H1 (cell line): ENCODE measurements at regions not wholly inside any gene's neighbourhood (a gene's known extent, or its start where the extent isn't known, plus 50 kb on each side); places are given as distances from the start of the nearest gene placed in this dataset.

Experiments
- CTCF ChIA-PET: fragments of 300-600 bp; sonication (Branson Sonifier 250); formaldehyde crosslinking; loops from one replicate; lab custom pipeline; 2021; ENCODE audit not compliant: partially characterized antibody; lab: Charles Lee
- POLR2A ChIA-PET: fragments of 300-600 bp; sonication (Branson Sonifier 250); formaldehyde crosslinking; loops from one replicate; lab custom pipeline; 2021; ENCODE audit warnings: inconsistent platforms; ENCODE audit not compliant: partially characterized antibody; lab: Charles Lee
- DNase-seq, 2 experiments: peaks; one replicate each; pipeline versions ENCODE4 v3.0.0 to v3.0.0-alpha.2; 2010 to 2022; ENCODE audit warnings: low spot score in 2 of 2, low read depth in 1 of 2, mixed read lengths in 1 of 2
- FAIRE-seq: peaks from 2 replicates; lab custom pipeline; 2011; peaks lifted over from hg19 to GRCh38; lab: Jason Lieb, UNC
- H2AFZ ChIP-seq: 2 replicates; pipeline ENCODE4 v1.8.1; 2012; ENCODE audit warnings: low read length, inconsistent platforms
- H2AK5ac ChIP-seq: 2 replicates; pipeline ENCODE4 v1.6.1; 2013; ENCODE audit warnings: low read depth, low read length
- H2BK120ac ChIP-seq: replicated peaks from 2 replicates; pipeline ENCODE3; 2013; ENCODE audit warnings: low read depth, low read length, inconsistent platforms
- H2BK12ac ChIP-seq: 2 replicates; pipeline ENCODE4 v1.6.1; 2013; ENCODE audit warnings: low read depth, low read length
- H2BK15ac ChIP-seq: 2 replicates; pipeline ENCODE4 v1.6.1; 2013; ENCODE audit warnings: low read length
- H2BK20ac ChIP-seq: 2 replicates; pipeline ENCODE4 v1.6.1; 2013; ENCODE audit warnings: low read length
- H2BK5ac ChIP-seq: 2 replicates; pipeline ENCODE4 v1.6.1; 2013; ENCODE audit warnings: low read depth, low read length
- H3K14ac ChIP-seq: 2 replicates; pipeline ENCODE4 v1.6.1; 2013; ENCODE audit warnings: inconsistent platforms; ENCODE audit not compliant: insufficient read length
- H3K18ac ChIP-seq: 2 replicates; pipeline ENCODE4 v1.6.1; 2013; ENCODE audit warnings: low read length; ENCODE audit errors: extremely low read depth
- H3K23ac ChIP-seq: 2 replicates; pipeline ENCODE4 v1.6.1; 2013; ENCODE audit warnings: inconsistent platforms; ENCODE audit not compliant: insufficient read length
- H3K23me2 ChIP-seq: 2 replicates; pipeline ENCODE4 v1.6.1; 2013; ENCODE audit warnings: low read depth, low read length
- H3K27ac ChIP-seq: 2 replicates; pipeline ENCODE4 v1.6.1; 2011; ENCODE audit warnings: low read depth, low read length, inconsistent platforms
- H3K27me3 ChIP-seq, 4 experiments: replicated peaks in 1 of 4; 1 replicate in 1 of 4; 2 replicates in 3 of 4; pipeline versions ENCODE4 v1.6.1 to v1.8.1; 2011 to 2013; ENCODE audit warnings: low read length in 3 of 4, mild to moderate bottlenecking in 3 of 4, inconsistent platforms in 2 of 4, mixed read lengths in 2 of 4, moderate library complexity in 1 of 4; ENCODE audit not compliant: control insufficient read depth in 3 of 4, insufficient read depth in 3 of 4; ENCODE audit errors: extremely low read depth in 1 of 4
- H3K36me3 ChIP-seq, 4 experiments: 2 replicates each; pipeline versions ENCODE4 v1.6.1 to v1.8.1; 2011 to 2013; ENCODE audit warnings: mild to moderate bottlenecking in 4 of 4, low read length in 3 of 4, moderate library complexity in 2 of 4, control low read depth in 1 of 4, inconsistent platforms in 1 of 4; ENCODE audit not compliant: insufficient read depth in 4 of 4, control insufficient read depth in 2 of 4
- H3K4ac ChIP-seq: replicated peaks from 2 replicates; pipeline ENCODE3; 2013; ENCODE audit warnings: low read length, low read depth, mixed read lengths, inconsistent platforms; ENCODE audit not compliant: insufficient read length
- H3K4me1 ChIP-seq, 4 experiments: replicated peaks in 1 of 4; 1 replicate in 1 of 4; 2 replicates in 3 of 4; pipeline versions ENCODE4 v1.6.1 to v1.8.1; 2011 to 2013; ENCODE audit warnings: low read length in 3 of 4, inconsistent platforms in 2 of 4, mixed read lengths in 1 of 4; ENCODE audit not compliant: insufficient read depth in 4 of 4, control insufficient read depth in 3 of 4
- H3K4me2 ChIP-seq, 2 experiments: 2 replicates each; pipeline versions ENCODE4 v1.6.1 to v1.8.1; 2011 to 2013; ENCODE audit warnings: low read depth in 2 of 2, low read length in 2 of 2, control low read depth in 1 of 2, inconsistent platforms in 1 of 2, mild to moderate bottlenecking in 1 of 2; ENCODE audit not compliant: insufficient read depth in 1 of 2
- H3K4me3 ChIP-seq, 4 experiments: fragments of 200-600, 300-600 bp in 1 of 4; sonication (generic), shearing (Covaris generic), sonication (Bioruptor Twin) in 1 of 4; 2 replicates each; pipeline versions ENCODE4 v1.5.1 to v1.8.1; 2011 to 2016; ENCODE audit warnings: low read length in 4 of 4, low read depth in 3 of 4, control low read depth in 2 of 4, inconsistent platforms in 2 of 4, mild to moderate bottlenecking in 2 of 4, mixed read lengths in 1 of 4, moderate library complexity in 1 of 4; ENCODE audit not compliant: insufficient read depth in 2 of 4; ENCODE audit errors: extremely low read depth in 1 of 4
- H3K56ac ChIP-seq: replicated peaks from 2 replicates; pipeline ENCODE3; 2013; ENCODE audit warnings: low read depth, mild to moderate bottlenecking, mixed read lengths, low read length, inconsistent platforms; ENCODE audit not compliant: insufficient read length
- H3K79me1 ChIP-seq: 2 replicates; pipeline ENCODE4 v1.6.1; 2013; ENCODE audit warnings: low read depth, low read length, control low read depth
- H3K79me2 ChIP-seq, 2 experiments: 2 replicates each; pipeline versions ENCODE4 v1.6.1 to v1.8.1; 2012 to 2013; ENCODE audit warnings: low read length in 2 of 2, mild to moderate bottlenecking in 2 of 2, inconsistent platforms in 1 of 2; ENCODE audit not compliant: insufficient read depth in 2 of 2, control insufficient read depth in 1 of 2
- H3K9ac ChIP-seq, 4 experiments: replicated peaks in 1 of 4; 1 replicate in 1 of 4; 2 replicates in 3 of 4; pipeline versions ENCODE4 v1.6.1 to v1.8.1; 2011 to 2013; ENCODE audit warnings: low read depth in 3 of 4, low read length in 3 of 4, control low read depth in 2 of 4, mild to moderate bottlenecking in 2 of 4, moderate library complexity in 2 of 4, inconsistent platforms in 1 of 4; ENCODE audit errors: extremely low read depth in 1 of 4
- H3K9me3 ChIP-seq, 2 experiments: 2 replicates each; pipeline versions ENCODE4 v1.6.1 to v1.8.1; 2012 to 2013; ENCODE audit warnings: mild to moderate bottlenecking in 2 of 2, moderate library complexity in 2 of 2, control low read depth in 1 of 2, inconsistent platforms in 1 of 2, low read depth in 1 of 2, low read length in 1 of 2, mixed read lengths in 1 of 2; ENCODE audit not compliant: insufficient read depth in 2 of 2
- H4K20me1 ChIP-seq, 2 experiments: replicated peaks in 1 of 2; 2 replicates each; pipeline versions ENCODE3 to v1.8.1; 2011 to 2013; ENCODE audit warnings: inconsistent platforms in 2 of 2, low read length in 2 of 2, mild to moderate bottlenecking in 1 of 2; ENCODE audit not compliant: insufficient read depth in 2 of 2, control insufficient read depth in 1 of 2
- H4K5ac ChIP-seq: 2 replicates; pipeline ENCODE4 v1.6.1; 2013; ENCODE audit warnings: low read length, low read depth, mixed read lengths, inconsistent platforms; ENCODE audit not compliant: insufficient read length
- H4K8ac ChIP-seq: 2 replicates; pipeline ENCODE4 v1.8.0; 2013; ENCODE audit warnings: mild to moderate bottlenecking, moderate library complexity, low read length, inconsistent platforms; ENCODE audit not compliant: insufficient read depth; ENCODE audit errors: extremely low read depth
- H4K91ac ChIP-seq: replicated peaks from 2 replicates; pipeline ENCODE3; 2013; ENCODE audit warnings: low read length, mixed read lengths, inconsistent platforms; ENCODE audit not compliant: insufficient read length
- CHD1 ChIP-seq: IDR thresholded peaks from 2 replicates; pipeline ENCODE4 v1.6.1; 2012; ENCODE audit warnings: low read depth, low read length, improper control_type of control experiment
- POLR2A ChIP-seq, 2 experiments: IDR thresholded peaks; 1 replicate in 1 of 2; 2 replicates in 1 of 2; pipeline ENCODE4 v1.6.1; 2011; ENCODE audit warnings: low read depth in 2 of 2, low read length in 2 of 2, mild to moderate bottlenecking in 2 of 2; ENCODE audit errors: control extremely low read depth in 1 of 2
- TBP ChIP-seq: IDR thresholded peaks from 2 replicates; pipeline ENCODE4 v1.6.1; 2011; ENCODE audit warnings: low read depth, low read length, improper control_type of control experiment
- whole genome bisulfite sequencing, 2 experiments: shearing (Covaris generic) in 1 of 2; methylation state at CpG; one replicate each; pipeline versions ENCODE4 v1.1.6 to v1.1.7; 2013 to 2015; ENCODE audit warnings: low lambda C conversion rate in 2 of 2, mixed read lengths in 2 of 2, inconsistent platforms in 1 of 2, low coverage in 1 of 2, missing lambda C conversion rate in 1 of 2; ENCODE audit not compliant: insufficient replicate concordance in 2 of 2, insufficient coverage in 1 of 2, insufficient read length in 1 of 2; ENCODE audit errors: extremely low coverage in 1 of 2, missing lambda C conversion rate in 1 of 2; 5-methylcytosine and 5-hydroxymethylcytosine counted together

DNA sequence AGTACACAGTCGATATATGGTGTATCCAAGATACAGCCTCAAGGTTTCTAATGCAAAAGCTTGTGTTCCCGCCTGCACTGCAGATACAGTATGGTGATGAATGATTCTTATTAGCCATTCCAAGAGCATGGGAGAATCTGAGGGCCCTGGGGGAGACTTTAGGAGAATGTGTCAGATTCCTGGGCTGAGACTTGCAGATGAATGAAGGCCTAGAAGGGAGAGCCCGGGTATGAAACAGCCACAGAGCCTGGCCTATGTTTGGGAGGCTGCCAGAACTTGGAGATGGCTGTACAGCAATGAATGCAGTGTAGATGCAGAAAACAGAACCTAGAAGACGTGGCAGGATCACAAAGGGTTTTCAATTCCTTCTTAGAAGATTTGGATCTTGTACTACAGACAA is 510.7 kb downstream of the HAPSTR1 start:
- H4K91ac ChIP-seq, result no peak overlapping the region
- H3K4me1 ChIP-seq, result no peaks in the 10 kb centered on the region
- no peaks in the 10 kb centered on the region for H3K27me3 ChIP-seq
- H3K4me3 ChIP-seq, result no peak overlapping the region
- H3K56ac ChIP-seq, result no peak overlapping the region
- H3K9me3 ChIP-seq, result no peaks in the 10 kb centered on the region
- FAIRE-seq, result no peak
- H3K27ac ChIP-seq, result no peak overlapping the region
- TF ChIP-seq CHD1 (no peak), POLR2A (IDR thresholded peaks at IDR 0.05; ENCODE audit: control extremely low read depth in 1 of 2, low read depth in 2 of 2, low read length in 2 of 2) (no peak), TBP (no peak)
- CTCF ChIA-PET, result interaction anchor here (1.1 to 1.2 kb wide), 2 partner anchors 235 to 418 kb away, joined by 3 read pairs; no protein-coding TSS in a partner anchor
- no peak overlapping the region for H2BK12ac ChIP-seq
- no peak overlapping the region for H2AK5ac ChIP-seq
- H4K8ac ChIP-seq, result no peak overlapping the region
- POLR2A ChIA-PET, result interaction anchor here (1.0 kb wide), 1 partner anchor 111 kb away, joined by 3 read pairs; no protein-coding TSS in a partner anchor
- no peak overlapping the region for H2BK20ac ChIP-seq
- H3K9ac ChIP-seq, result no peak overlapping the region
- H2BK15ac ChIP-seq, result no peak overlapping the region
- H4K5ac ChIP-seq, result no peak overlapping the region
- no peaks in the 10 kb centered on the region for H3K36me3 ChIP-seq
- no peak overlapping the region for H3K23ac ChIP-seq
- no peak overlapping the region for H3K18ac ChIP-seq
- no peak overlapping the region for H2BK5ac ChIP-seq
- H3K14ac ChIP-seq, result no peak overlapping the region
- no peaks in the 10 kb centered on the region for H4K20me1 ChIP-seq
- H3K4ac ChIP-seq, result no peak overlapping the region
- no peaks in the 10 kb centered on the region for H3K79me2 ChIP-seq
- WGBS, 2 experiments, result 83% methylated on average over 4 of the region's 4 CpGs; no CpG with 5 or more reads in 1 of the 2 experiments
- H3K23me2 ChIP-seq, result no peaks in the 10 kb centered on the region
- no peak overlapping the region for H3K4me2 ChIP-seq
- no peaks in the 10 kb centered on the region for H3K79me1 ChIP-seq
- no peak overlapping the region for H2AFZ ChIP-seq
- no peak for DNase-seq
- no peak overlapping the region for H2BK120ac ChIP-seq
